HepG2 (cell line): ENCODE measurements at regions not wholly inside any gene's neighbourhood (a gene's known extent, or its start where the extent isn't known, plus 50 kb on each side); places are given as distances from the start of the nearest gene placed in this dataset.

ENCODE experiments used
- ATAC-seq: fragments of 200-7000 bp; cut with Tn5 transposase; 3 replicates; pipeline ENCODE4 v1.9.1; 2020; ENCODE audit warnings: mild to moderate bottlenecking, moderate library complexity
- BruUV-seq: library from RNA; stranded (reverse); fragments of 400-500 nt; replicated peaks from 2 replicates; lab custom pipeline; 2021; lab: Mats Ljungman, UMichigan
- CTCF ChIA-PET: fragments of 300-600 bp; formaldehyde crosslinking; extraction: SDS; loops from one replicate; lab custom pipeline; 2021; ENCODE audit warnings: low total read pairs, inconsistent platforms, low intra/inter-chr PET ratio; lab: Yijun Ruan, JAX
- POLR2A ChIA-PET: fragments of 350-600 bp; sonication (Branson Sonifier 250); formaldehyde crosslinking; loops from one replicate; lab custom pipeline; 2020; ENCODE audit warnings: antibody characterized with exemption, inconsistent platforms; lab: Yijun Ruan, JAX
- DNase-seq: peaks from one replicate; pipeline ENCODE4 v3.0.0-alpha.2; 2015; ENCODE audit warnings: low spot score
- FAIRE-seq: peaks from 3 replicates; lab custom pipeline; 2011; peaks lifted over from hg19 to GRCh38; lab: Jason Lieb, UNC
- H2AFZ ChIP-seq: one replicate; pipeline ENCODE4 v1.6.1; 2011; ENCODE audit warnings: low read length, inconsistent platforms
- H3K27ac ChIP-seq: fragments of 300-600 bp; 3 replicates; pipeline ENCODE4 v1.8.0; 2011; ENCODE audit warnings: mixed run types, mild to moderate bottlenecking, mixed read lengths, low read length, inconsistent platforms; ENCODE audit not compliant: insufficient read depth; ENCODE audit errors: extremely low read length
- H3K27me3 ChIP-seq, 2 experiments: fragments of 200-600 bp in 1 of 2; 2 replicates in 1 of 2; 3 replicates in 1 of 2; pipeline versions ENCODE4 v1.6.0 to v1.8.0; 2011; ENCODE audit warnings: low read length in 2 of 2, mild to moderate bottlenecking in 2 of 2, moderate library complexity in 2 of 2, inconsistent platforms in 1 of 2; ENCODE audit not compliant: insufficient read depth in 2 of 2, control insufficient read depth in 1 of 2
- H3K36me3 ChIP-seq, 2 experiments: fragments of 200-600 bp in 1 of 2; replicated peaks in 1 of 2; 2 replicates in 1 of 2; 3 replicates in 1 of 2; pipeline versions ENCODE4 v1.5.1 to v1.8.0; 2011; ENCODE audit warnings: low read length in 2 of 2, inconsistent platforms in 1 of 2; ENCODE audit not compliant: insufficient read depth in 2 of 2, control insufficient read depth in 1 of 2
- H3K4me1 ChIP-seq: 2 replicates; pipeline ENCODE4 v1.5.1; 2012; ENCODE audit warnings: low read length, inconsistent platforms; ENCODE audit not compliant: insufficient read depth
- H3K4me2 ChIP-seq: 2 replicates; pipeline ENCODE4 v1.6.0; 2011; ENCODE audit warnings: low read depth, low read length, inconsistent platforms
- H3K4me3 ChIP-seq, 3 experiments: fragments of 200-600 bp in 1 of 3; sonication (generic), shearing (Covaris generic) in 1 of 3; replicated peaks in 1 of 3; 2 replicates each; pipeline ENCODE4 v1.5.1; 2011 to 2016; ENCODE audit warnings: low read length in 3 of 3, inconsistent platforms in 2 of 3, low read depth in 2 of 3, mild to moderate bottlenecking in 2 of 3, control low read depth in 1 of 3, mixed read lengths in 1 of 3; ENCODE audit not compliant: insufficient read depth in 1 of 3
- H3K79me2 ChIP-seq: one replicate; pipeline ENCODE4 v1.6.1; 2011; ENCODE audit warnings: low read length, inconsistent platforms; ENCODE audit not compliant: insufficient read depth
- H3K9ac ChIP-seq: 2 replicates; pipeline ENCODE4 v1.6.0; 2011; ENCODE audit warnings: mild to moderate bottlenecking, low read depth, low read length, inconsistent platforms; ENCODE audit not compliant: insufficient read depth
- H3K9me3 ChIP-seq: 2 replicates; pipeline ENCODE4 v1.5.1; 2012; ENCODE audit warnings: mild to moderate bottlenecking, low read length
- H4K20me1 ChIP-seq: 2 replicates; pipeline ENCODE4 v1.6.0; 2011; ENCODE audit warnings: inconsistent platforms, mild to moderate bottlenecking, low read length, moderate library complexity; ENCODE audit not compliant: insufficient read depth
- ATF6 ChIP-seq: sonication (generic); formaldehyde crosslinking; conservative IDR thresholded peaks from 2 replicates; pipeline ENCODE4 v1.4.0; 2020; ENCODE audit warnings: missing genetic modification reagents
- ATM ChIP-seq: fragments of 450-650 bp; IDR thresholded peaks from 2 replicates; pipeline ENCODE4 v1.7.1; 2017; ENCODE audit warnings: mild to moderate bottlenecking, borderline replicate concordance
- CCDC6 ChIP-seq: sonication (generic); formaldehyde crosslinking; IDR thresholded peaks from 2 replicates; pipeline ENCODE4 v1.8.1; 2022; ENCODE audit warnings: mild to moderate bottlenecking, missing genetic modification reagents, moderate library complexity
- EEA1 ChIP-seq: sonication (generic); formaldehyde crosslinking; IDR thresholded peaks from 2 replicates; pipeline ENCODE4 v1.5.1; 2020; ENCODE audit warnings: mild to moderate bottlenecking, missing genetic modification reagents, borderline replicate concordance
- FOSL2 ChIP-seq: sonication (generic); formaldehyde crosslinking; IDR thresholded peaks from 2 replicates; pipeline ENCODE4 v1.4.0; 2020; ENCODE audit warnings: missing genetic modification reagents
- KDM1A ChIP-seq: IDR thresholded peaks from 2 replicates; pipeline ENCODE4 v1.6.1; 2016; ENCODE audit warnings: missing compliant biosample characterization
- KDM5A ChIP-seq: fragments of 200-600 bp; sonication (generic); IDR thresholded peaks from 2 replicates; pipeline ENCODE4 v1.7.0; 2018; ENCODE audit warnings: antibody characterized with exemption, mild to moderate bottlenecking, low read length, borderline replicate concordance
- LCORL ChIP-seq, 2 experiments: fragments of 450-650 bp in 1 of 2; sonication (generic) in 1 of 2; formaldehyde crosslinking in 1 of 2; IDR thresholded peaks; 2 replicates each; pipeline versions ENCODE4 v1.5.0 to v1.6.1; 2017 to 2020; ENCODE audit warnings: antibody characterized with exemption in 1 of 2, missing genetic modification reagents in 1 of 2
- MNT ChIP-seq: fragments of 450-650 bp; IDR thresholded peaks from 2 replicates; pipeline ENCODE4 v1.6.1; 2016
- NBN ChIP-seq: fragments of 450-650 bp; conservative IDR thresholded peaks from 2 replicates; pipeline ENCODE4 v1.6.1; 2017
- PAX8 ChIP-seq: sonication (generic); formaldehyde crosslinking; IDR thresholded peaks from 2 replicates; pipeline ENCODE4 v1.8.0; 2022; ENCODE audit warnings: mild to moderate bottlenecking, missing genetic modification reagents, borderline replicate concordance
- SALL1 ChIP-seq: sonication (generic); formaldehyde crosslinking; IDR thresholded peaks from 2 replicates; pipeline ENCODE4 v1.8.0; 2022; ENCODE audit warnings: mild to moderate bottlenecking, missing genetic modification reagents
- ZFY ChIP-seq: sonication (generic); formaldehyde crosslinking; IDR thresholded peaks from 2 replicates; pipeline ENCODE4 v1.4.0; 2020; ENCODE audit warnings: missing genetic modification reagents
- ZMAT3 ChIP-seq: sonication (generic); formaldehyde crosslinking; conservative IDR thresholded peaks from 2 replicates; pipeline ENCODE4 v1.7.0; 2021; ENCODE audit warnings: missing genetic modification reagents
- ZNF292 ChIP-seq: sonication (generic); formaldehyde crosslinking; IDR thresholded peaks from 2 replicates; pipeline ENCODE4 v1.8.1; 2022; ENCODE audit warnings: mild to moderate bottlenecking, low read depth, missing genetic modification reagents, borderline replicate concordance
- ZNF496 ChIP-seq: sonication (generic); formaldehyde crosslinking; IDR thresholded peaks from 2 replicates; pipeline ENCODE4 v1.8.1; 2023; ENCODE audit warnings: mild to moderate bottlenecking, moderate library complexity, missing genetic modification reagents; ENCODE audit not compliant: insufficient replicate concordance
- WGBS: methylation state at CpG from one replicate; pipeline ENCODE4 v1.1.6; 2017; ENCODE audit warnings: low lambda C conversion rate; 5-methylcytosine and 5-hydroxymethylcytosine counted together
- in situ Hi-C: cut with HindIII; loops from 2 replicates; pipeline ENCODE4 v1.10.0; 2017; ENCODE audit warnings: low pct_unique_long_range_greater_than_20kb; ENCODE audit not compliant: extremely low pct_ligation_motif_present
- intact Hi-C: fragments of 100-400 bp; cut with micrococcal nuclease; formaldehyde crosslinking; loops from one replicate; pipeline ENCODE4 v1.10.0; 2022; ENCODE audit not compliant: unreplicated experiment

- no peak for TF ChIP-seq ATF6 (CRISPR knock-in tag)
- no peak for TF ChIP-seq ATM
- no peak for TF ChIP-seq NBN
- TF ChIP-seq FOSL2 (CRISPR knock-in tag) = no peak
Measured at GRCh38 chr4:155540698-155541097, 126.0 kb upstream of the GUCY1A1 start (continued).

- in situ Hi-C loops = no loop called here
- Histone ChIP-seq H3K79me2 (no peaks in the 10 kb centered on the region), H2AFZ (no peak overlapping the region), H3K27me3 (no peaks in the 10 kb centered on the region), H3K4me3 (no peak overlapping the region), H3K9ac (no peak overlapping the region), H3K4me1 (no peaks in the 10 kb centered on the region), H3K36me3 (no peaks in the 10 kb centered on the region), H3K27ac (no peak overlapping the region), H3K4me2 (no peak overlapping the region), H3K9me3 (no peaks in the 10 kb centered on the region), H4K20me1 (no peaks in the 10 kb centered on the region)
- no peak for ATAC-seq
- DNase-seq = no peak
- no peak for FAIRE-seq
- CTCF ChIA-PET = no interaction called here
- no TSS peak for BruUV-seq
- POLR2A ChIA-PET = no interaction called here
- WGBS = 0% methylated on average over 3 of the region's 3 CpGs
- intact Hi-C loops = no loop called here
- TF ChIP-seq PAX8 (CRISPR knock-in tag) = no peak
- no peak for TF ChIP-seq ZNF496 (CRISPR knock-in tag)
- TF ChIP-seq CCDC6 (CRISPR knock-in tag) = no peak
- TF ChIP-seq ZFY (CRISPR knock-in tag) = no peak
- no peak for TF ChIP-seq EEA1 (CRISPR knock-in tag)
- no peak for TF ChIP-seq SALL1
- TF ChIP-seq KDM1A (CRISPR knock-in tag) = no peak
- no peak for TF ChIP-seq ZMAT3 (CRISPR knock-in tag)
- no peak for TF ChIP-seq KDM5A
- no peak for TF ChIP-seq ZNF292
- TF ChIP-seq LCORL (IDR thresholded peaks at IDR 0.05) = no peak
- no peak for TF ChIP-seq LCORL (CRISPR knock-in tag; IDR thresholded peaks at IDR 0.05)
- no peak for TF ChIP-seq ATF6 (CRISPR knock-in tag)
- no peak for TF ChIP-seq MNT
Measured at GRCh38 chr4:155539746-155540145, 126.9 kb upstream of the GUCY1A1 start.
